ENCODE measurements at regions not wholly inside any gene's neighbourhood (a gene's known extent, or its start where the extent isn't known, plus 50 kb on each side); places are given as distances from the start of the nearest gene placed in this dataset.

- TF ChIP-seq POLR2AphosphoS5 (IDR thresholded peaks at IDR 0.05), result no peak
- TF ChIP-seq POLR2A (IDR thresholded peaks at IDR 0.05; ENCODE audit: low read depth), result no peak
These were observed 474.4 kb upstream of the EDIL3 start for GRCh38 chr5:84859056-84859455.

Data from esophagus muscularis mucosa (tissue), 2 donors.